Esophagus squamous epithelium (tissue), 5 donors: ENCODE measurements at regions not wholly inside any gene's neighbourhood (a gene's known extent, or its start where the extent isn't known, plus 50 kb on each side); places are given as distances from the start of the nearest gene placed in this dataset.

Experiments used
- DNase-seq: peaks from one replicate; lab custom pipeline; 2025; lab: John Stamatoyannopoulos, UW
- H3K27ac ChIP-seq, 4 donors: fragments of 200-600 bp; sonication (generic); one replicate each; pipeline ENCODE4 v1.5.1; 2016 to 2019; ENCODE audit warnings: mild to moderate bottlenecking in 1 of 4
- H3K27me3 ChIP-seq, 4 donors: fragments of 200-600 bp; sonication (generic); 1 replicate in 3 of 4; 2 replicates in 1 of 4; pipeline versions ENCODE4 v1.5.1 to v1.6.0; 2017 to 2021; ENCODE audit warnings: antibody characterized with exemption in 1 of 4
- H3K36me3 ChIP-seq, 3 donors: fragments of 200-600 bp; sonication (generic); one replicate each; pipeline ENCODE4 v1.5.1; 2016 to 2019
- H3K4me1 ChIP-seq, 3 donors: fragments of 200-600 bp; sonication (generic); one replicate each; pipeline ENCODE4 v1.5.1; 2017 to 2019
- H3K4me3 ChIP-seq, 4 donors: fragments of 200-600 bp; sonication (generic); 1 replicate in 3 of 4; 2 replicates in 1 of 4; pipeline ENCODE4 v1.5.1; 2016 to 2019; ENCODE audit warnings: mild to moderate bottlenecking in 2 of 4, moderate library complexity in 1 of 4
- H3K9me3 ChIP-seq, 3 donors: fragments of 200-600 bp; sonication (generic); one replicate each; pipeline ENCODE4 v1.5.1; 2016 to 2019
- CTCF ChIP-seq, 6 experiments: fragments of 450-650 bp in 4 of 6; fragments of 200-600 bp in 2 of 6; sonication (generic) in 2 of 6; IDR thresholded peaks; one replicate each; pipeline ENCODE4 v1.5.1; 2016 to 2019; ENCODE audit warnings: antibody characterized with exemption in 6 of 6, mild to moderate bottlenecking in 4 of 6, moderate library complexity in 4 of 6
- POLR2A ChIP-seq, 4 donors: fragments of 450-650 bp; IDR thresholded peaks; one replicate each; pipeline ENCODE4 v1.6.1; 2017; ENCODE audit warnings: antibody characterized with exemption in 4 of 4, mild to moderate bottlenecking in 4 of 4, moderate library complexity in 3 of 4
- WGBS, 2 donors: methylation state at CpG; one replicate each; pipeline ENCODE4 v1.1.5; 2018; 5-methylcytosine and 5-hydroxymethylcytosine counted together
- intact Hi-C: fragments of 100-400 bp; cut with DNase I; formaldehyde crosslinking; loops from one replicate; pipeline ENCODE4 v1.15.0; 2022
- donor health status: DM: yes; HTN: yes; CAD: no.

- no peaks in the 10 kb centered on the region for H3K4me1 ChIP-seq
- no peak overlapping the region for H3K27ac ChIP-seq
- 56 to 57% methylated on average over 1 of the region's 1 CpG for WGBS, 2 donors
- no peaks in the 10 kb centered on the region for H3K27me3 ChIP-seq
- DNase-seq = no peak
- no peak overlapping the region for H3K4me3 ChIP-seq
- TF ChIP-seq CTCF (IDR thresholded peaks at IDR 0.05) (no peak), POLR2A (IDR thresholded peaks at IDR 0.05) (no peak)
- H3K9me3 ChIP-seq = peaks cover 0 to 20% (median 0%) of the 10 kb centered on the region in 3 donors
- no peaks in the 10 kb centered on the region for H3K36me3 ChIP-seq
- intact Hi-C loops = no loop called here
These were observed 127.4 kb upstream of the ANO5 start for GRCh38 chr11:22065472-22065871.

- H3K36me3 ChIP-seq = no peaks in the 10 kb centered on the region
- WGBS, 2 donors = 58 to 65% methylated on average over 2 of the region's 2 CpGs
- H3K27me3 ChIP-seq = no peaks in the 10 kb centered on the region
- no peak for TF ChIP-seq CTCF (IDR thresholded peaks at IDR 0.05)
- no peak for TF ChIP-seq POLR2A (IDR thresholded peaks at IDR 0.05)
- intact Hi-C loops = no loop called here
- H3K4me1 ChIP-seq = no peaks in the 10 kb centered on the region
- peaks cover 0 to 20% (median 0%) of the 10 kb centered on the region in 3 donors for H3K9me3 ChIP-seq
- no peak overlapping the region for H3K27ac ChIP-seq
- DNase-seq = no peak
- no peak overlapping the region for H3K4me3 ChIP-seq
These were observed 123.0 kb upstream of the ANO5 start for GRCh38 chr11:22069844-22070243.

- Histone ChIP-seq H3K27me3 (no peaks in the 10 kb centered on the region), H3K4me3 (no peak overlapping the region), H3K9me3 (no peaks in the 10 kb centered on the region), H3K4me1 (no peaks in the 10 kb centered on the region), H3K36me3 (no peaks in the 10 kb centered on the region), H3K27ac (no peak overlapping the region)
- no peak for TF ChIP-seq CTCF (IDR thresholded peaks at IDR 0.05)
- TF ChIP-seq POLR2A (IDR thresholded peaks at IDR 0.05) = no peak
- DNase-seq = no peak
- 51 to 56% methylated on average over 5 of the region's 5 CpGs for WGBS, 2 donors
- intact Hi-C loops = no loop called here
These were observed 116.5 kb upstream of the ANO5 start for GRCh38 chr11:22076271-22076930.

GRCh38 chr11:22078063-22078462 lies 114.8 kb upstream of the ANO5 start:
- Histone ChIP-seq H3K4me1 (no peaks in the 10 kb centered on the region), H3K27ac (no peak overlapping the region), H3K27me3 (no peaks in the 10 kb centered on the region), H3K4me3 (no peak overlapping the region), H3K9me3 (no peaks in the 10 kb centered on the region), H3K36me3 (no peaks in the 10 kb centered on the region)
- 50 to 60% methylated on average over 3 of the region's 3 CpGs for WGBS, 2 donors
- intact Hi-C loops = no loop called here
- DNase-seq = no peak
- no peak for TF ChIP-seq POLR2A (IDR thresholded peaks at IDR 0.05)
- no peak for TF ChIP-seq CTCF (IDR thresholded peaks at IDR 0.05)

GRCh38 chr11:22079133-22079872 lies 113.6 kb upstream of the ANO5 start:
- TF ChIP-seq POLR2A (IDR thresholded peaks at IDR 0.05) (no peak), CTCF (IDR thresholded peaks at IDR 0.05) (no peak)
- DNase-seq = no peak
- Histone ChIP-seq H3K36me3 (no peaks in the 10 kb centered on the region), H3K9me3 (no peaks in the 10 kb centered on the region), H3K4me3 (no peak overlapping the region), H3K27ac (no peak overlapping the region), H3K27me3 (no peaks in the 10 kb centered on the region), H3K4me1 (no peaks in the 10 kb centered on the region)
- 22% methylated on average over 1 of the region's 1 CpG; no CpG with 5 or more reads in 1 of the 2 donors for WGBS, 2 donors
- intact Hi-C loops = no loop called here
